Mucosa of rectum (tissue), 2 donors: ENCODE measurements at regions not wholly inside any gene's neighbourhood (a gene's known extent, or its start where the extent isn't known, plus 50 kb on each side); places are given as distances from the start of the nearest gene placed in this dataset.

Experiments used
- H3K27ac ChIP-seq, 2 donors: one replicate each; pipeline ENCODE4 v1.7.0; 2013; ENCODE audit warnings: inconsistent platforms in 2 of 2, low read depth in 2 of 2, low read length in 2 of 2
- H3K27me3 ChIP-seq, 2 donors: one replicate each; pipeline ENCODE4 v1.7.0; 2013; ENCODE audit warnings: low read length in 2 of 2; ENCODE audit not compliant: control insufficient read depth in 2 of 2, insufficient read depth in 2 of 2
- H3K36me3 ChIP-seq, 2 donors: one replicate each; pipeline ENCODE4 v1.7.0; 2013; ENCODE audit warnings: low read length in 2 of 2; ENCODE audit not compliant: control insufficient read depth in 2 of 2, insufficient read depth in 2 of 2
- H3K4me1 ChIP-seq, 2 donors: one replicate each; pipeline ENCODE4 v1.7.0; 2013; ENCODE audit warnings: low read length in 2 of 2, mild to moderate bottlenecking in 1 of 2; ENCODE audit not compliant: control insufficient read depth in 2 of 2, insufficient read depth in 2 of 2
- H3K4me3 ChIP-seq, 2 donors: one replicate each; pipeline ENCODE4 v1.7.0; 2013; ENCODE audit warnings: low read length in 2 of 2
- H3K9ac ChIP-seq, 2 donors: one replicate each; pipeline ENCODE4 v1.7.0; 2013; ENCODE audit warnings: low read length in 2 of 2, low read depth in 1 of 2, mild to moderate bottlenecking in 1 of 2
- H3K9me3 ChIP-seq, 2 donors: one replicate each; pipeline ENCODE4 v1.7.0; 2013; ENCODE audit warnings: low read length in 2 of 2; ENCODE audit not compliant: control insufficient read depth in 2 of 2
- donor health status: healthy.
- donor health status: Normal muscosa, but diverticular disease.

- Histone ChIP-seq H3K36me3 (no peaks in the 10 kb centered on the region), H3K9ac (no peak overlapping the region), H3K27ac (no peak overlapping the region), H3K4me3 (no peak overlapping the region), H3K27me3 (no peaks in the 10 kb centered on the region), H3K9me3 (no peaks in the 10 kb centered on the region), H3K4me1 (no peaks in the 10 kb centered on the region)
These were observed 1311.0 kb upstream of the FAM98A start for GRCh38 chr2:34909992-34910705.

DNA sequence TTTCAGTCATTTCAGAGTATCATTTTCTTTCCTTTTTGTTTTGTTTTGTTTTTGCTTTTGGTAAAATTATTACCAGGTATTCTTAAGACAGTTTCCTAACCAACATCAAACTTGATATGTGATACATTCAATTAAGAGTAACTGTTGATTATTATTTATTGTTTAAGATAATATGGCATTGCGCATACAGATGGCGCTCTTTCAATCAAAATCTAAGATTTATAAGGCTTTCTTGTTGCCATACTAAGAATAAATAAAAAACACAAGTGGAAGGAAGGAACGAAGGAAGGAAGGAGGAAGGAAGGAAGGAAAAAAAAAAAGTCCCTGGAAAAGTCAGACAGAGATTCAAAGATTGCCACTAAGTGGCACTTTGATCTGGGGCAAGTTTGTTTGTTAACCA, 1308.7 kb upstream of the FAM98A start:
- Histone ChIP-seq H3K4me3 (no peak overlapping the region), H3K36me3 (no peaks in the 10 kb centered on the region), H3K4me1 (no peaks in the 10 kb centered on the region), H3K9me3 (no peaks in the 10 kb centered on the region), H3K27ac (no peak overlapping the region), H3K9ac (no peak overlapping the region), H3K27me3 (no peaks in the 10 kb centered on the region)

- H3K4me1 ChIP-seq, result no peaks in the 10 kb centered on the region
- no peak overlapping the region for H3K9ac ChIP-seq
- no peaks in the 10 kb centered on the region for H3K27me3 ChIP-seq
- no peaks in the 10 kb centered on the region for H3K9me3 ChIP-seq
- H3K36me3 ChIP-seq, result no peaks in the 10 kb centered on the region
- no peak overlapping the region for H3K4me3 ChIP-seq
- H3K27ac ChIP-seq, result no peak overlapping the region
These were observed 1302.6 kb upstream of the FAM98A start for GRCh38 chr2:34901739-34902138.

DNA sequence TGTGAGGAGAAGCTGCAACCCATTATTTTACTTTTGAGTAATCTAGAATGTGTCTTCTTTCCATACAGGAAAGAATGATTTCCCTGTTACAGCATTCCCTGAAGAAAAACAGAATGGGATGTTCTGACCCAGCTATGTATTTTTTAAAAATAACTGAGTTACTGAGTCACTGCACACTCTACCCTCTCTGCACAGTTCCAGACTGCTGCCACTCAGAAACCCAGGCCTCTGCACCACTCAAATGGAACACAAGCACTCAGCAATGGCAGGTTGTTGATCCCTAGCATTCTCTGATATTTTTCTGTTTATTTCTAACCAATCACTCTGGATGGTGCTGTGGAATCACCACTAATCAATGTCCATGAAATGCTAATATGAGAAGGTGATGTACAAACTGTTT, 1300.0 kb upstream of the FAM98A start:
- Histone ChIP-seq H3K9ac (no peak overlapping the region), H3K27ac (no peak overlapping the region), H3K27me3 (no peaks in the 10 kb centered on the region), H3K9me3 (no peaks in the 10 kb centered on the region), H3K36me3 (no peaks in the 10 kb centered on the region), H3K4me3 (no peak overlapping the region), H3K4me1 (no peaks in the 10 kb centered on the region)

DNA sequence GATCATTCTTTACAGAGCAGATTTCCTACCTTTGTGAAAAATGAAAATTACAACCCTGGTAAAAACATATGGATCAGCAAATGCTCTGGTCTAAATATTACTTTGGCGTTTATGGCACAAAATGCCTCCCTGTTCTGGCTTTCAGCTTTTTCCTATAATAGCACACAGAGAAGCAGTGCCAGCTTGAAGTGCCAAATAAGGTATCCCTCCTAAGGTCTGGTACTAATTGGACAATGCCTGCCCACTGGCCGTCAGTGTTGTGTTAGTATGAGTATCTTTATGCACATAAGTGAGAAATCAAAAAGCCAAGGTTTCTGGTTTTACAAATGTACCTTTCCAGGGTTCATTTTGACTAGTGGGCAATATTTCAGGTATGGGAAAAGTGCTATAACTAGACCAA, 1293.7 kb upstream of the FAM98A start:
- Histone ChIP-seq H3K4me1 (no peaks in the 10 kb centered on the region), H3K36me3 (no peaks in the 10 kb centered on the region), H3K27ac (no peak overlapping the region), H3K9ac (no peak overlapping the region), H3K9me3 (no peaks in the 10 kb centered on the region), H3K4me3 (no peak overlapping the region), H3K27me3 (no peaks in the 10 kb centered on the region)

DNA sequence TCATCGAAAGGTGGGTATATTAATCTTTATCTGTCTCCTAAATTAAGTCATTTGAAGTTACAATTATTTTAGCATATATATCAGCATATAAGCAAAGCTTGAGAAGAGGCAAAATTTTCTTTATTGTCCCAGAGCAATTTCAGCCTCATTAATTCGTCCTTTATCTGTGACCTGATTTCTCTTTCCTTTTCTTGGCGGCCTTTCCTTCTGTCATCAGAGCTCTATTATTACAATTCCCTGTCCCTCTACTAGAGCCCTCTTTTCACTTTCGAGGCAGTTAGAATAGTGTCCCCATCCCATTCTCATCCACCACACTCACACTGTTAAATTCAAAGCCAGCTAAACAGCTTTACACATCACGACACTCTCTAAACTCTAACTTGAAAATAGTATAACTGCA, 1293.2 kb upstream of the FAM98A start:
- Histone ChIP-seq H3K36me3 (no peaks in the 10 kb centered on the region), H3K4me3 (no peak overlapping the region), H3K9me3 (no peaks in the 10 kb centered on the region), H3K27me3 (no peaks in the 10 kb centered on the region), H3K9ac (no peak overlapping the region), H3K4me1 (no peaks in the 10 kb centered on the region), H3K27ac (no peak overlapping the region)

- Histone ChIP-seq H3K27me3 (no peaks in the 10 kb centered on the region), H3K9ac (no peak overlapping the region), H3K27ac (no peak overlapping the region), H3K4me1 (no peaks in the 10 kb centered on the region), H3K36me3 (no peaks in the 10 kb centered on the region), H3K9me3 (no peaks in the 10 kb centered on the region), H3K4me3 (no peak overlapping the region)
These were observed 1276.1 kb upstream of the FAM98A start for GRCh38 chr2:34875091-34875745.

- H3K9ac ChIP-seq, result no peak overlapping the region
- H3K9me3 ChIP-seq, result peaks cover 3 to 4% of the 10 kb centered on the region in 2 donors
- H3K27me3 ChIP-seq, result no peaks in the 10 kb centered on the region
- H3K4me3 ChIP-seq, result no peak overlapping the region
- H3K4me1 ChIP-seq, result no peaks in the 10 kb centered on the region
- no peaks in the 10 kb centered on the region for H3K36me3 ChIP-seq
- H3K27ac ChIP-seq, result no peak overlapping the region
These were observed 1254.5 kb upstream of the FAM98A start for GRCh38 chr2:34853646-34854045.

- H3K4me3 ChIP-seq, result no peak overlapping the region
- H3K4me1 ChIP-seq, result no peaks in the 10 kb centered on the region
- H3K27me3 ChIP-seq, result no peaks in the 10 kb centered on the region
- H3K9ac ChIP-seq, result no peak overlapping the region
- H3K27ac ChIP-seq, result no peak overlapping the region
- H3K9me3 ChIP-seq, result peaks cover 3 to 4% of the 10 kb centered on the region in 2 donors
- no peaks in the 10 kb centered on the region for H3K36me3 ChIP-seq
These were observed 1252.7 kb upstream of the FAM98A start for GRCh38 chr2:34851804-34852203.

DNA sequence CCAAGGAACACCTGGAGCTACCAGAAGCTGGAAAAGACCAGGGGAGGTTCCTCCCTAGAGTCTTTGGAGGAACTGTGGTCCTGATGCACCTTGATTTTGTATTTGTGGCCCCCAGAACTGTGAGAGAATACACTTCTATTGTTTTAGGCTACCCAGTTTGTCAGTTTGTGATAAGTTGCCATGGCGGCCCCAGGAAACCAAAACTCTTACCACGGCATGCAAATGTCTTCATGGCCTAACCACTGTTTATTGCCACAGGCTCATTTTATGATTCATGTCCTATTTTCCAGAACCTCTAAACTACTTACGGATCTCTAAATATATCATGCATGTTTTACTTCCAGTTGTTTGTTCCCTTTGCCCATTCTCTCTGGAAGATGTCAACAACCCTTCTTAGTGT, 1250.7 kb upstream of the FAM98A start:
- Histone ChIP-seq H3K27ac (no peak overlapping the region), H3K4me3 (no peak overlapping the region), H3K36me3 (no peaks in the 10 kb centered on the region), H3K4me1 (no peaks in the 10 kb centered on the region), H3K27me3 (no peaks in the 10 kb centered on the region), H3K9ac (no peak overlapping the region), H3K9me3 (peaks cover 3 to 4% of the 10 kb centered on the region in 2 donors)
